Stimulated activated naive CD8-positive, alpha-beta T cell treated with anti-CD3 and anti-CD28 coated beads, Interleukin-15, amount 100 ng/mL, for 72 hours (primary cell): ENCODE measurements at regions not wholly inside any gene's neighbourhood (a gene's known extent, or its start where the extent isn't known, plus 50 kb on each side); places are given as distances from the start of the nearest gene placed in this dataset.
A peak's percentile ranks its signal among the peaks of the same experiment; 100 is the strongest.
"Not testable (repeated sequence)": the region's sequence is repeated elsewhere in the genome, so short reads cannot be mapped to it uniquely, and the experiment has no call there.

Experiments used
- ATAC-seq: fragments of 150-1000 bp; cut with Tn5 transposase; 2 replicates; pipeline ENCODE4 v1.10.0; 2021; ENCODE audit warnings: mild to moderate bottlenecking, moderate library complexity
- DNase-seq, 2 donors: peaks; one replicate each; pipeline ENCODE4 v3.0.0; 2021 to 2022
- H3K27ac Mint-ChIP-seq, 2 donors: one replicate each; pipeline ENCODE4 v1.8.0; 2022; ENCODE audit warnings: mild to moderate bottlenecking in 2 of 2, mixed read lengths in 2 of 2, moderate library complexity in 2 of 2
- H3K27me3 Mint-ChIP-seq: one replicate; pipeline ENCODE4 v1.8.0; 2022; ENCODE audit warnings: mixed read lengths
- H3K4me1 Mint-ChIP-seq: one replicate; pipeline ENCODE4 v1.8.0; 2022; ENCODE audit warnings: mild to moderate bottlenecking, mixed read lengths
- H3K4me3 Mint-ChIP-seq, 2 donors: one replicate each; pipeline ENCODE4 v1.8.0; 2022; ENCODE audit warnings: mild to moderate bottlenecking in 2 of 2, mixed read lengths in 2 of 2, moderate library complexity in 1 of 2
- H3K9me3 Mint-ChIP-seq, 2 donors: one replicate each; pipeline ENCODE4 v1.8.0; 2022; ENCODE audit warnings: mixed read lengths in 2 of 2

DNA sequence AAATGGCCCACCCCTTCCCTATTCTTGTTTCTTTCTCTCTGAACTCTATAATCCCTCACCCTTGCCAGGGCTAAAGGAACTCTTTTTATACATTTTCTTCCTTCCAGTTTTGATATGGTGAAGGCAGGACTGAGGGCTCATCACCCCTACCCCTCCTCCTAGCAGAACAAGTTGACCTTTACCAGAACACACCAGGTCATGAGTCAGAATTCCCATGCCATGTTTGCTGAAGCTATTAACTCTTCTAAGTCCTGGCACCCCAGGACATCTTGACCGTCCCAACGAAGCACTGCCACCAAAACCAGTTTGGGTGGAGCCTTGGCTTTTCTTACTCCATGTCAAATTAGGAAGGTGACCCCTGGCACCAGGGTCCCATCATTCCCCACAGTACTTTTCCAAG lies 57.5 kb upstream of the DYNLT3 start:
- no peak for ATAC-seq
- DNase-seq: no peak
- peaks cover 36% of the 10 kb centered on the region for H3K27me3 Mint-ChIP-seq
- H3K4me3 Mint-ChIP-seq: peak overlapping the region in 1 of 2 donors; percentile 35
- H3K4me1 Mint-ChIP-seq: peaks cover 15% of the 10 kb centered on the region
- H3K9me3 Mint-ChIP-seq: peaks cover 0 to 4% of the 10 kb centered on the region in 2 donors
- no peak overlapping the region for H3K27ac Mint-ChIP-seq

- Mint-ChIP-seq H3K4me3 (peak overlapping the region; percentile 47 to 70), H3K9me3 (peaks cover 0 to 4% of the 10 kb centered on the region in 2 donors), H3K27ac (no peak overlapping the region), H3K27me3 (peaks cover 36% of the 10 kb centered on the region), H3K4me1 (peaks cover 15% of the 10 kb centered on the region)
- DNase-seq (peak in 1 of 2 donors; percentile 5), ATAC-seq (peak; percentile 72)
Observed at GRCh38 chrX:37905436-37906147, 58.2 kb upstream of the DYNLT3 start.

DNA sequence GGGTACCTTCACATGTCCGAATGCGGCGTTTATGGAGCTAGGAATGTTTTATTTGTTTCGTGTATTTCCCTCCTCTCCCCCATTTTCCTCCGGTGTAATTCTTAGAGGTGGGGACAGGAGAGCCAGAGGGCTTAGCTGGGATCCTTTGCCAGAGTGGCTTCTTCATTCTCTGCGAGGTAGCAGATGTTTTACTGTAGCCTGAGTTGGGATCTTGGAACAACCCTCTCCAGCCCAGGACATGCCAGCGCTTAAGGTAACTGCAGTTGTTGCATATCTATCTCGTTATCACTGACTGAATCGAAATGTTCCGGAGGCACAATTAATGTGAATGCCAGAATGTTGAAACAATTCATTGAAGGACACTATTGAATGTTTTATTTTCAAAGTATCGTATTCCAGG lies 59.0 kb upstream of the DYNLT3 start:
- Mint-ChIP-seq H3K4me1 (peaks cover 15% of the 10 kb centered on the region), H3K27ac (no peak overlapping the region), H3K9me3 (peaks cover 0 to 4% of the 10 kb centered on the region in 2 donors), H3K27me3 (peaks cover 36% of the 10 kb centered on the region), H3K4me3 (no peak overlapping the region)
- ATAC-seq (no peak), DNase-seq (no peak)

GRCh38 chrX:37910186-37910585 lies 62.8 kb upstream of the DYNLT3 start:
- Mint-ChIP-seq H3K4me3 (no peak overlapping the region), H3K27me3 (peaks cover 19% of the 10 kb centered on the region), H3K4me1 (peaks cover 10% of the 10 kb centered on the region), H3K27ac (no peak overlapping the region), H3K9me3 (no peaks in the 10 kb centered on the region)
- ATAC-seq (no peak), DNase-seq (no peak)

DNA sequence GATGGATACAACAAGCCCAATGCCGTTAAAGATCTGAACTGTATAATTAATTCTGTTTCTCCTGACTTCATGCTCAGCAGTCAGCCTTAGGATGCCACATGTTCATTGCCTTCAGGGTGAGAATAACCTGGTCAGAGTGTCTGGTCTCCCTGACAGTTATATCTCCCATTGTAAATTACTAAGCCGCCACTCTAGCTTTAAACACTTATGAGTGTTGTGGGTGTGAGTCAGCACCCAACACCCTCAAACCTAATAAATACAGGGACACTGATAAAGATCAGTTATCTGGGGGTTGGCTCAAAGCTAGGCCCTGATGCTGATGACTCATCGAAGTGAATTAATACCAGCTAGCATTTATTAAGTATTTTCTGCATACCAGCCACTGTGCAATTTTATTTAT lies 64.9 kb upstream of the DYNLT3 start:
- Mint-ChIP-seq H3K4me1 (no peaks in the 10 kb centered on the region), H3K27ac (no peak overlapping the region), H3K9me3 (no peaks in the 10 kb centered on the region), H3K27me3 (peaks cover 4% of the 10 kb centered on the region), H3K4me3 (no peak overlapping the region)
- ATAC-seq (peak; percentile 52), DNase-seq (no peak)

DNA sequence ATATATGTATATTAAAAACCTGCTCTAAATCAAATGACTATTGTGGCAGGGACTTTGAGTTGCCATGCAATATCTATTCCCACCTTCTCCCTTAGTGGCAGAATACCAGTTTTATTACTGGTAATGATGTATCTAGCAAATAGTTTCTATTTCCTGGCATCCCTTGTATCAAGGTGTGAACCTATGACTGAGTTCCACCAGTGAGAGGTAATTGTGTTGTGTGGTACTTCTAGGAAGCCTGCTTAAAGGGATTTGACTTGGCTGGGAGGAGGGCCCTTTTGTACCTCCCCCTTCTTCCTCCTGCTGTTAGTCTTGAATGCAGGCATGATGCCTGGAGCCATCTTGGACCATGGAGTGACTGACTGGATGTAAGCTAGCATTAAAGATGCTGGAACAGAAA lies 65.4 kb upstream of the DYNLT3 start:
- Mint-ChIP-seq H3K4me1 (no peaks in the 10 kb centered on the region), H3K27ac (no peak overlapping the region), H3K9me3 (no peaks in the 10 kb centered on the region), H3K4me3 (no peak overlapping the region), H3K27me3 (no peaks in the 10 kb centered on the region)
- peak; percentile 49 for ATAC-seq
- no peak for DNase-seq

DNA sequence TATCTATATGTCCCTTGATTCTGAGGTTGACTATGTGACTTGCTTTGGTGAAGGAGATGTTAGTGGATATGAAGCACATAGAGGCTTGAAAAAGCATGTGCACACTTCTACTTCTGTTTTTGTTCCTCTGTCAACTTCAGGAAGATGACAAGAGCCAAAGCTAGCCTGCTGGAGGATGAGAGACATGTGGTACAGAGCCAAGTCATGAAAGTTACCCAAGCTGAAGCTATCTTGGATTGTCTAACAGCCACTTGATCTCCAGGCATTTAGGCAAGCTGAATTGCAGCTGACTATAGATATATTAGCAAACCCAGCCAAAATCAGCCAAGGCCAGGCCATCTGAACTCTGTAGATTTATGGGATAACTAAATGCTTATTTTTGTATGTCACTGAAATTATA lies 70.8 kb upstream of the DYNLT3 start:
- Mint-ChIP-seq H3K9me3 (no peaks in the 10 kb centered on the region), H3K4me3 (no peak overlapping the region), H3K27ac (no peak overlapping the region), H3K4me1 (no peaks in the 10 kb centered on the region), H3K27me3 (peaks cover 7% of the 10 kb centered on the region)
- ATAC-seq (no peak), DNase-seq (no peak)

GRCh38 chrX:37918703-37919102 lies 71.3 kb upstream of the DYNLT3 start:
- H3K27ac Mint-ChIP-seq: no peak overlapping the region
- DNase-seq (no peak), ATAC-seq (no peak)
- no peak overlapping the region for H3K4me3 Mint-ChIP-seq
- H3K4me1 Mint-ChIP-seq: no peaks in the 10 kb centered on the region
- no peaks in the 10 kb centered on the region for H3K9me3 Mint-ChIP-seq
- H3K27me3 Mint-ChIP-seq: peaks cover 8% of the 10 kb centered on the region

DNA sequence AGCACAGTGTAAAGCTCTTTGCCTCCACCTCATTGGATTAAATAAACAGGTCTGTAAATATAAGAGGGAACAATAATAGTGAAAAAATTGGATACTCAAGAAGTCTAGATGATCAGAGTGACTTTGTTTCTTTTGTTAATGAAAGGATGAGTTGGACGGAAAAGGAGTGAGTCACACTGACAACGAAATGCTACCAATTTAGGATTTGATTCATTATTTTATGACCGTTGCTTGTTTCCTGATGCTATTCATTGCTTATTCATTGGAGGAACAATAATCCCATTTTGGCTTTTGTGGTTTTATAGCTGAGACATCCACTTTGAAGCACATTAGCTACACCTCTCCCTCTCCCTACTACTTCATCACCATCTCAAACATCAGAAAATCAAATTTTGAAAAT lies 74.4 kb upstream of the DYNLT3 start:
- H3K27me3 Mint-ChIP-seq: peaks cover 13% of the 10 kb centered on the region
- ATAC-seq: no peak
- no peaks in the 10 kb centered on the region for H3K9me3 Mint-ChIP-seq
- H3K4me1 Mint-ChIP-seq: no peaks in the 10 kb centered on the region
- no peak overlapping the region for H3K4me3 Mint-ChIP-seq
- no peak for DNase-seq
- H3K27ac Mint-ChIP-seq: no peak overlapping the region

GRCh38 chrX:37922928-37923327 lies 75.6 kb upstream of the DYNLT3 start:
- Mint-ChIP-seq H3K4me3 (no peak overlapping the region), H3K27ac (no peak overlapping the region), H3K9me3 (no peaks in the 10 kb centered on the region), H3K27me3 (peaks cover 16% of the 10 kb centered on the region), H3K4me1 (no peaks in the 10 kb centered on the region)
- DNase-seq (no peak), ATAC-seq (no peak)

DNA sequence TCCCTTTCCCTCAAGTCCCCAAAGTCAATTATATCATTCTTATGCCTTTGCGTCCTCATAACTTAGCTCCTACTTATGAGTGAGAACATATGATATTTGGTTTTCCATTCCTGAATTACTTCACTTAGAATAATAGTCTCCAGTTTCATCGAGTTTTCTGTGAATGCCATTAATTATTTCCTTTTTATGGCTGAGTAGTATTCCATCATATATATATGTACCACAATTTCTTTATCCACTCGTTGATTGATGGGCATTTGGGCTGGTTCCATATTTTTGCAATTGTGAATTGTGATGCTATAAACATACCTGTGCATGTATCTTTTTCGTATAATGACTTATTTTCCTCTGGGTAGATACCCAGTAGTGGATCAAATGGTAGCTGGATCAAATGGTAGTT lies 78.4 kb upstream of the DYNLT3 start:
- H3K27ac Mint-ChIP-seq, H3K4me1 Mint-ChIP-seq, DNase-seq, H3K9me3 Mint-ChIP-seq, ATAC-seq, H3K4me3 Mint-ChIP-seq: not testable (repeated sequence)
- peaks cover 16% of the 10 kb centered on the region for H3K27me3 Mint-ChIP-seq

GRCh38 chrX:37926700-37927099 lies 79.3 kb upstream of the DYNLT3 start:
- Mint-ChIP-seq H3K4me3 (no peak overlapping the region), H3K4me1 (no peaks in the 10 kb centered on the region), H3K27ac (no peak overlapping the region), H3K27me3 (peaks cover 16% of the 10 kb centered on the region), H3K9me3 (no peaks in the 10 kb centered on the region)
- ATAC-seq (no peak), DNase-seq (no peak)

GRCh38 chrX:37942170-37942569 lies 64.2 kb upstream of the SYTL5 start:
- Mint-ChIP-seq H3K9me3 (no peaks in the 10 kb centered on the region), H3K27me3 (peaks cover 5% of the 10 kb centered on the region), H3K4me1 (no peaks in the 10 kb centered on the region), H3K27ac (no peak overlapping the region), H3K4me3 (no peak overlapping the region)
- ATAC-seq: no peak
- no peak for DNase-seq

DNA sequence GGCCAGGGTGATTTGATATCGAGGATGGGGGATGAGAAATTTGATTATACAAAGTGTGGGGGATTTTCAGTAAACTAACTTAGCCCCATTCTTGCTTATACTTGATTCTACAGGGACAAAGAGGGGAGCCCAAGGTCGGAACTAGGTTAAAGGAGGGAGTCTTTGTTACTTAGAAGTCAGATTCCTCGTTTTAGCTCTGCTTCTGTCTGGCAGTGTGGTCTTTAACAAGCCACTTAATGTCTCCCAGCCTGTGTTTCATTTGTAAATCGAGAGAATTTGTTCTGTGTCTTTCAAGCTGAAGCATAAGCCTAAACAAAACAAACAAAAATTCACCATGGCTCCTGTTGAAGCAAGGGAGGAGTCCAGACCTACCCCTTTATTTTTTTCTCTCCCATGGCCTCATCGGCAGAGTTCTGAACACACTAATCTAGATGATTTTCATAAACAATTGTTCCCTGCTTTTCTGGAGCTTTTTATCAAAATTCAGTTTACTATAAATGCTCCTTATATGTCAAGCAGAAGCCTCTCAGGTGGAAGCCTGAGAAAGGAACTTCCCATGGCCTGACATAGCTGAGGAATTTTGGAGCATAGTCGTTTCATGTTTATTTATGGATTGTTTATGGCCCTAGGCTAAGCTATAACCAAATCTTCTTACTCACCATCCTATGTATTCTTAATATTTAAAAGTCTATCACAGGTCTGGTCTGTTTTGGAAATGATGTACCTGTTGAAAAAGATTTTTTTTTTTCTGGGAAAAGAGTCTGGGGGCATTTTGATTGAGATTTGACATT lies 62.6 kb upstream of the SYTL5 start:
- ATAC-seq: no peak
- peaks cover 15% of the 10 kb centered on the region for H3K27me3 Mint-ChIP-seq
- H3K4me1 Mint-ChIP-seq: no peaks in the 10 kb centered on the region
- DNase-seq: no peak
- H3K27ac Mint-ChIP-seq: no peak overlapping the region
- no peaks in the 10 kb centered on the region for H3K9me3 Mint-ChIP-seq
- no peak overlapping the region for H3K4me3 Mint-ChIP-seq

DNA sequence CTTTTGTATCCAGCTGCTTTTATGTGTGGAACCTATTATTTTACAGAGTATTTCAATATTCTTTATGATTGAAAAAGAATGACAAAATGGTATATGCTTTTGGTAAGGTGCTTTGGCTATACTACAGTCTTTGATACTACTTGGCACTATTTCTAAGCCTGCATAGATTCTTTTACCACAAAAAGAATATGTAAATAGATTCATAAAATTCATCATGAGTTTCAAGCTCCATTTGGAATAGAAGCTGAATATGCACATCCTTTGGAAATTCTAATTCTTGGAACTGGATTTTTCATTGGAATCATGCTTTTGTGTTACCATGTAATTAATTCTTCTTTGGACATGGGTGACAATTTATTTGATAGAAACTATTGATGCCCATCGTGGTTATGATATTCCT lies 60.2 kb upstream of the SYTL5 start:
- DNase-seq (no peak), ATAC-seq (no peak)
- H3K27me3 Mint-ChIP-seq: peaks cover 15% of the 10 kb centered on the region
- no peaks in the 10 kb centered on the region for H3K9me3 Mint-ChIP-seq
- no peaks in the 10 kb centered on the region for H3K4me1 Mint-ChIP-seq
- no peak overlapping the region for H3K4me3 Mint-ChIP-seq
- no peak overlapping the region for H3K27ac Mint-ChIP-seq

DNA sequence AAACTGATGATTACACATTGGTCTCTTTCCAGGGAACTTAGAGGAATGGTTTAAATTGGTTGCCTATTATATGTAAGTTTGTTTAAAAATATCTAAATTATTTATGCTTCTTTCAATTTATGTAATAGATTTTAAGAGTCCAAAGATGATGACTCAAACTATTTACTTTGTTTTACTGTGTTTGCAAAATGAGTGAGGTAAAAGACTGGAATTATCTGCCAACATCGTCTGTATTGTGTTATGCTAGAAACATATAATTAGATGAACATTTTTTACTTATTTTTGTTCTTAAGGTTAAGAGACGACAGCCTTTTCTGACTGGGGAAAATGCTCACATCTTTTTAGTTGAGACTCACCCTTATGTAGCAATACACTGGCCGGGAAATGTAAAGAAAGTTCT lies 51.1 kb upstream of the SYTL5 start:
- Mint-ChIP-seq H3K4me3 (no peak overlapping the region), H3K9me3 (no peaks in the 10 kb centered on the region), H3K4me1 (no peaks in the 10 kb centered on the region), H3K27me3 (no peaks in the 10 kb centered on the region), H3K27ac (no peak overlapping the region)
- ATAC-seq (no peak), DNase-seq (no peak)
